Upper lobe of right lung (tissue), 1 donor: ENCODE measurements at regions not wholly inside any gene's neighbourhood (a gene's known extent, or its start where the extent isn't known, plus 50 kb on each side); places are given as distances from the start of the nearest gene placed in this dataset.

Source experiments
- ATAC-seq: fragments of 200-7000 bp; cut with Tn5 transposase; one replicate; pipeline ENCODE4 v1.9.1; 2020; ENCODE audit warnings: mild to moderate bottlenecking, moderate library complexity
- DNase-seq: peaks from one replicate; pipeline ENCODE4 v3.0.0-alpha.2; 2020
- H3K27ac ChIP-seq: fragments of 200-600 bp; one replicate; pipeline ENCODE4 v1.8.0; 2022
- H3K27me3 ChIP-seq: fragments of 200-600 bp; one replicate; pipeline ENCODE4 v1.8.0; 2022; ENCODE audit warnings: mild to moderate bottlenecking
- H3K36me3 ChIP-seq: fragments of 200-600 bp; one replicate; pipeline ENCODE4 v1.8.0; 2022
- H3K4me1 ChIP-seq: fragments of 200-600 bp; one replicate; pipeline ENCODE4 v1.8.0; 2022
- H3K4me3 ChIP-seq: fragments of 200-600 bp; one replicate; pipeline ENCODE4 v1.8.0; 2022; ENCODE audit warnings: mild to moderate bottlenecking
- H3K9me3 ChIP-seq: fragments of 200-600 bp; one replicate; pipeline ENCODE4 v1.8.0; 2022
- CTCF ChIP-seq: fragments of 200-600 bp; IDR thresholded peaks from one replicate; pipeline ENCODE4 v1.8.0; 2022; ENCODE audit warnings: antibody characterized with exemption
- intact Hi-C: fragments of 100-400 bp; cut with DNase I; formaldehyde crosslinking; loops from one replicate; pipeline ENCODE4 v1.11.0; 2022
- donor health status: DM: no; HTN: yes; CAD: no; lungs with severe emphysema.

- DNase-seq (no peak), ATAC-seq (no peak)
- no peak overlapping the region for H3K27ac ChIP-seq
- no peak overlapping the region for H3K4me3 ChIP-seq
- peaks cover 12% of the 10 kb centered on the region for H3K4me1 ChIP-seq
- TF ChIP-seq CTCF: no peak
- intact Hi-C loops: no loop called here
- no peaks in the 10 kb centered on the region for H3K36me3 ChIP-seq
- H3K9me3 ChIP-seq: no peaks in the 10 kb centered on the region
- no peaks in the 10 kb centered on the region for H3K27me3 ChIP-seq
These were observed 66.9 kb upstream of the SFMBT2 start for GRCh38 chr10:7477538-7478334.

DNA sequence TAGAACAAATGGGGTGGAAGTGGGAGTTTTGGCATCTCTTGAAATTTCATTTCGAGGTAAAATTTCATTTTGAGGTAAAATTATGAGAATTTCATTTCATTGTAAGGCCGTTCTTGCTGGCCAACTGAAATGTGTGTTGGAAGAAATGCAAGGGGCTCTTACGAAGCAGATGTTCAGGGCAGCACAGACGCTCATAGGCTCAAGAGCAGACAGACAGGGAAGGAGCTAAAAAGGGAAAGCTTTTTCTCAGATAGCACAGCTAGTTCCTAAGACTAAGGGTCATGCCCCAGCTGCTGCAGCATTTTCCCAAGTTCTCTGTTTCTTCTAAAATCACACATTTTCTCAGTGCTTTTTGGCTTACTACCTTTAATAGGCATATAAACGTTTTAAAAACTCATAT lies 65.1 kb upstream of the SFMBT2 start:
- intact Hi-C loops: no loop called here

DNA sequence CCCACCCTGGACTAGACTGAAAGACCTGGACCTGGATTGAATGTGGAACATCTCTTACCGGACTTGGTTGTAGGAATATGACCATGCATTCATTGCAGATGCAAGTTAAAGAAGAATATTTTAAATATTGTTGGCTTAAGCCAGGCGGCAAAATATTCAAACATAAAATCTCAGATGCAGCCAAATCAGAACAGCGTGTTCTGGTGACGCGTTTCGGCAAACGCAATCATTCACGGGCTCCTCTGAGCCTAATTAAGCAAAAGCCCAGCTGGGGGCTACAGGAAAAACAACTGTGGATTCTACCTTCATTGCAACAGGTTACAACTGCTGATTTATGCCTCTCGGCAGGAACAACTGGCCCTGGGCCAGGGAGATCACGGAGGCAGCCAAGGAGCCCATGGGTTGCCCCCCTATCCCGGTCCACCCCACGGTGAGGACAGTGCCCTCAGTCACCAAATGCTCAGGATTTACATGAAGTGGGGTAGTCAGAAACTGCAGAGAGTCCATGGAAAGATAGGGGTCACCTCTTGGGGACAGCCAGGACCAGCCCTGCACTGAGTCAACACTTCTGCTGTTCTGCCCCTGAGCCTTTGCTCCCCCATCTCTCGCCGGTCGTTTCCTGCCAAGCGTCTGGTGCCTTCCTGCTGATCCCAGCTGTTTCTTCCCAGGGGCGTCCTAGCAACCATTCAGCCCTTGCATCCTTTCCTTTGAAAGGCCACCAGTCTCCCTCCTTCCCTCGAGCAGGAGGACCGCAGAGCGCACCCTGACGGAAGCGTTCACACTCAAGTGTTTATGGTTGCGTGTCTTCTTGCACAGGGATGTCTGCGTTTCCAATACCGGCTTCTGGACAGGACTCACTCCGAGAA lies 64.4 kb upstream of the SFMBT2 start:
- no peak for TF ChIP-seq CTCF
- no peak for DNase-seq
- Histone ChIP-seq H3K27me3 (no peaks in the 10 kb centered on the region), H3K9me3 (no peaks in the 10 kb centered on the region), H3K4me3 (no peak overlapping the region), H3K36me3 (no peaks in the 10 kb centered on the region), H3K27ac (no peak overlapping the region), H3K4me1 (peaks cover 8% of the 10 kb centered on the region)
- intact Hi-C loops: no loop called here
- ATAC-seq: peak; percentile 50

More for the DNA sequence above, 65.1 kb upstream of the SFMBT2 start:
- no peak for TF ChIP-seq CTCF
- H3K36me3 ChIP-seq: no peaks in the 10 kb centered on the region
- DNase-seq: no peak
- ATAC-seq: peak; percentile 40
- peaks cover 12% of the 10 kb centered on the region for H3K4me1 ChIP-seq
- no peak overlapping the region for H3K27ac ChIP-seq
- H3K4me3 ChIP-seq: no peak overlapping the region
- H3K9me3 ChIP-seq: no peaks in the 10 kb centered on the region
- H3K27me3 ChIP-seq: no peaks in the 10 kb centered on the region

- ATAC-seq (no peak), DNase-seq (no peak)
- Histone ChIP-seq H3K9me3 (no peaks in the 10 kb centered on the region), H3K36me3 (no peaks in the 10 kb centered on the region), H3K4me3 (no peak overlapping the region), H3K4me1 (peaks cover 8% of the 10 kb centered on the region), H3K27ac (no peak overlapping the region), H3K27me3 (no peaks in the 10 kb centered on the region)
- intact Hi-C loops: no loop called here
- TF ChIP-seq CTCF: no peak
These were observed 63.6 kb upstream of the SFMBT2 start for GRCh38 chr10:7474388-7474787.

GRCh38 chr10:7473474-7473873 lies 62.6 kb upstream of the SFMBT2 start:
- no peak for TF ChIP-seq CTCF
- no peak for DNase-seq

More at GRCh38 chr10:7473474-7473873, 62.6 kb upstream of the SFMBT2 start:
- Histone ChIP-seq H3K9me3 (no peaks in the 10 kb centered on the region), H3K27ac (no peak overlapping the region), H3K36me3 (no peaks in the 10 kb centered on the region), H3K27me3 (no peaks in the 10 kb centered on the region), H3K4me3 (no peak overlapping the region), H3K4me1 (peaks cover 8% of the 10 kb centered on the region)
- intact Hi-C loops: no loop called here
- no peak for ATAC-seq
